Stimulated activated CD4-positive, alpha-beta T cell treated with anti-CD3 and anti-CD28 coated beads, Interleukin-1b, Interleukin-23, amount 100 ng/mL, for 1 hour (primary cell): ENCODE measurements at regions not wholly inside any gene's neighbourhood (a gene's known extent, or its start where the extent isn't known, plus 50 kb on each side); places are given as distances from the start of the nearest gene placed in this dataset.

Experiments
- DNase-seq, 2 donors: peaks; one replicate each; pipeline ENCODE4 v3.0.0-alpha.2; 2020; ENCODE audit warnings: low read depth in 2 of 2

- DNase-seq: no peak
Measured at GRCh38 chr9:91023741-91024140, 222.1 kb downstream of the SYK start.

DNA sequence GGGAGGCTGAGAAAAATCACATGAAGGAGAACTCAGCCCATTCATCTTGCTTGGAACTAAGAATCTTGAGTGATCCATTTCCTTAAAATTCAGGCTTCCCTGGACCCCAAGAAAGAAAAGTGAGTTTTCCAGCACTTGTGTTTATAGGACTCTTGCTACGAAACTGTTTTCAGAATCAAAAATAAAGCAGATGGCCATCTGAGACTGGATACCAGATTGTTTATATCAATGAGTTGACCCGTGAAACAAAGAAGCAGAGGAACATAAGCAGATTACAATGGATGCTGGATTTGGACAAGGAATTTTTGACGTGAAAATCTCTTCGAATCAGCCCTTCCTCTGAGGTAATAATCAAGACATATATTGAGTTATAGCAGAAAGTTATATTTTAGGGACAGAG lies 223.2 kb downstream of the SYK start:
- no peak for DNase-seq

GRCh38 chr9:91025856-91026255 lies 224.2 kb downstream of the SYK start:
- no peak for DNase-seq

DNA sequence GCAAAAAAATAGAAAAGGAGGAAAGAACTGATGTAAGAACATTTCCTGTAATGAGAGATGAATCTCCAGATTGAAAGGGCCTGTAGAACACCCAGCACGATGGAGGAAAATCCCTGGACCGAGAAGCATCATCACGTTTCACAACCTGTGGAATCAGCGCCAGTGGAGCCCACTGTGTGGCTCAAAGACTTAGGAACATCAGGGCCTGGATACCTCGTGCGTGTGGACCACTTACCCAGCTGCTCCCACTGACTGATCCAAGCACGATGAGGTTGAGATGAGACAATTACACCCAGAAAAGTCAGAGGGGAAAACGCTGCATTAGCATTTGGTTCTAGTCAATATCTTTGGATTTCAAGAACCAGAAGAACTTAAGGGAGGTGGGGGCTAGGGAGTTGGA lies 224.6 kb downstream of the SYK start:
- DNase-seq: no peak

DNA sequence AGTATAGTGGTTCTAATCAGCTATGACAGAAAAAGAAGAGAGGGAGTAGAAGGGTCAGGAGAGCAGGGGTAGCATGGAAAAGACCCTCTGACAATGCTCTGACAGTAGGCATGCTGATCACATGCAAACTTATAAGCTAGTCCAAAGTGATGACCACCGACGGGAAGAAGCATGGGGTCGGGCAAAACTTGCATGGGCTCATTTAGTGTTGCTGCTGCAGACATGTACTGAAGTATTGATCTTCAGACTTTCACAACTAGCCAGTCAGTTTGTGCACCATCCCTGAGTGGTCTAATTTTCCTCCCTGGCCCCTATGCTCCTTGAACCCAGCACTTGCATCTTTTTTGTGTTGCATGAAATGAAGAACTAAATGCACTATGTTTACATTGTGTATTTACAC lies 225.4 kb downstream of the SYK start:
- DNase-seq: no peak

GRCh38 chr9:91028166-91028827 lies 226.7 kb downstream of the SYK start:
- no peak for DNase-seq

GRCh38 chr9:91029650-91030361 lies 228.2 kb downstream of the SYK start:
- no peak for DNase-seq

- DNase-seq: no peak
Measured at GRCh38 chr9:91032121-91032531, 230.5 kb downstream of the SYK start.

GRCh38 chr9:91033270-91033669 lies 231.7 kb downstream of the SYK start:
- DNase-seq: no peak

- peak; percentile 16 to 62 for DNase-seq
Measured at GRCh38 chr9:91033797-91034196, 232.2 kb downstream of the SYK start.

DNA sequence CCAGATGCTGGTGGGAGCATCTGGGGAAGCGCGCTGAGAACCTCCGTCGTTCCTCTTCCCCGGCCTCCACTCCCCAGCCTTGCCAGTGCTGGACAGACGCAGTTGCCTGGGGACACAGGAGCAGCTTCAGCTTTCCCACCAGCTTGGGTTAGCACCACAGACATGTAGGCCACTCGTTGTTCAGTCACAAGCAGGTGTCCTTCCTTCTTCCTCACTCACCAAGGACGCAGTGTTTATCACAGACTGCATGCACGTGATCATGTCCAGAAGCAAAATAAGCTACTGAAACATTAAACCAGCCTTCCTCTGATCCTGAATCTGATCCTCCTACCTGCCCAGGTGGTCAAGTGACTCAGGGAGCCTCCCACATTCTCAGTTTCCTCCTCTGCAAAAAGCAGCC lies 232.9 kb downstream of the SYK start:
- no peak for DNase-seq

DNA sequence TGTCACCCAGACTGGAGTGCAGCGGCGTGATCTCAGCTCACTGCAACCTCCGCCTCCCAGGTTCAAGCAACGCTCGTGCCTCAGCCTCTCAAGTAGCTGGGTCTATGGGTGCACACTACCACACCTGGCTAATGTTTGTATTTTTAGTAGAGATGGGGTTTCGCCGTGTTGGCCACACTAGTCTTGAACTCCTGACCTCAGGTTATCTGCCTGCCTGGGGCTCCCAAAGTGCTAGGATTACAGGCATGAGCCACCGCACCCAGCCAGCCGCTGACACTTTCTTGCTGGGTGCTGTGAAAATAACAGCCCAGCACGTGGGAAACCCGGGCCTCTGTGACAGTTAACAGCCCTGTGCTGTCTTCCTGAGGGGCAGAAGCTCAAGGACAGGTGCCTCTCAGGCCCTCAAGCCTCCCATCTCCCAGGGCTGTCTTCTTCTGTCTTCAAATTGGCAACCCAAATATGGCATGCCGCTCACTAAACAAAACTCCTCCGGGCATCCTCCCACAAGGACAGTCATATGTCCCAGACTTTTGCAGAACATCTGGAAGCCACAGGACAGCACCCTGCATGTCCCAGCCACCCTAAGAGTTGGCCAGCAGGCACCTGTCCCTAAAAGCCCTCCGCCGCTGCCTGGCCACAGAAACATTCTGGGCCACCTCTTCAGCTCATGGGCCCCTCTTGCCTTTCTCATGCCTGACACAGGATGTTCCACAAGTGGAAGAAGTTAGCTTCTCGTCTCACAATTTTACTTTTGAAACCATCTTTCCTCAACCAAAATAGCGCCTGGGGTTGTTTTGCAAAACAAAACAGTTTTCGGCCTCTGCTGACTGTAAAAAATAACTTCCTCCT lies 233.6 kb downstream of the SYK start:
- DNase-seq: no peak

DNA sequence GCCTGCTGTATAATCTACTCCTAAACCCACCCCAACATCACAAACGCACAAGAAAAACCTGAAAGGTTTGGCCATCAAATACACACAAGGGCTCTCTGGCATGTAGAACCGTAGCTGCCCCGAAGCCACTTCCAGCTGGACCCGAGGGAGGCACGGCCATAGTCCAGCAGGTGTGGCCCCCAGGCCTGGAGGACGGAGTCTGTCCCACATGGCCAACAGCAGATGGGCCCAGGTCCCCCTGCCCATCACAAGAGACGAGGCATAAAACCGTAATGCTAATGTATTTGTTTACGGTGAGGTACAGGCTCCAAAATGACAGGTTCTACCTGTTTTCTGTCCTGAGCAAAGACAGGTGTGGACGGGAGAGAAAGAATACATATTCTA lies 234.2 kb downstream of the SYK start:
- no peak for DNase-seq

DNA sequence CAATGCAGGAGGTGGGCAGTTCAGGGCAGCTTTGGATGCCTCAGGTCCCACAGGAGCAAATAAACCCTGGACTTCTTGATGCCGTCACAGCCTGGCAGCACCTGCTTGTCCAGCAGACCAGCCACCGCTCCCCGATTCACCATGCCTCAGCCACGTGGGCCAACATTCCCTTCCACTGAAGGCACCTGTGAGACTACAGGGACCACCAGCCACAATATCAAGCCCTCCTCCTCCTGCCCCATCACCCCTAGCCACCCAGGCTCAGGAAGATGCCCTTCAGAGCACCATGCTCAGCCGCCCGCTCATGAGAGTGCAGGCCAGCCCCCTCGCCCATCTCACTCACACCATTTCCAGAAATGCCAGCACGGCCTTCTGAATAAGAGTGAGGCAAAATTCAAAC lies 234.7 kb downstream of the SYK start:
- DNase-seq: no peak

DNA sequence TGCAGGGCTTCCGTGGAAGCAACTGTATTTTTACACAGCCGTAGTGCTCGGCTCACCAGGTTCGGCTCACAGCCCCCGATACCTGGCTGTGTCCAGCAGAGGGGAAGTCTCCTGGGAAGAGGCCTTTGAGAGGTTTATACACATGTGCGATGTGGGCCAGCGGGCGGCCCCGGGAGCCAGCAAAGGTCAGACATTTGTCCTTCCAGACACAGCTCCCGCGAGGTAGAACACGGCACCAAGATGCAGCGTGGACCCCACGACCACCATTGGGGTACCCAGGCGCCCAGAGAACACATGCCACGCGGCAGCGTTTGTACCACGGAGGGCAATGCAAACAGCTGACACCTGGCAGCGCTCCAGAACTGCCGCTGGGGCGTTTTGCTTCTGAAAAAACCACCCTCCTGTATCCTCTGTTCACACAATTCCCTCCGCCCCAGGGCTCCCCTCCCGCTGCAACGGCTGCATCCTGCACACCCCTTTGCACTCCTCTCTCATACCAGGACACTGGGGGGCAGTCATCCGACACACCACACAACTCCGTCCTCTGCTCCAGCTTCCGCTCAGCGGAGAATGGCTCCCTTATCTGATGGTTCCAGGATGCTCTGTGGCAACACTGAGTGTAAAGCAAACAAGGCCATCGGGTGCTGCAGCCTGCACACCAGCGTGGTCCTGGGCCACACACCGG lies 235.3 kb downstream of the SYK start:
- peak; percentile 12 to 27 for DNase-seq

DNA sequence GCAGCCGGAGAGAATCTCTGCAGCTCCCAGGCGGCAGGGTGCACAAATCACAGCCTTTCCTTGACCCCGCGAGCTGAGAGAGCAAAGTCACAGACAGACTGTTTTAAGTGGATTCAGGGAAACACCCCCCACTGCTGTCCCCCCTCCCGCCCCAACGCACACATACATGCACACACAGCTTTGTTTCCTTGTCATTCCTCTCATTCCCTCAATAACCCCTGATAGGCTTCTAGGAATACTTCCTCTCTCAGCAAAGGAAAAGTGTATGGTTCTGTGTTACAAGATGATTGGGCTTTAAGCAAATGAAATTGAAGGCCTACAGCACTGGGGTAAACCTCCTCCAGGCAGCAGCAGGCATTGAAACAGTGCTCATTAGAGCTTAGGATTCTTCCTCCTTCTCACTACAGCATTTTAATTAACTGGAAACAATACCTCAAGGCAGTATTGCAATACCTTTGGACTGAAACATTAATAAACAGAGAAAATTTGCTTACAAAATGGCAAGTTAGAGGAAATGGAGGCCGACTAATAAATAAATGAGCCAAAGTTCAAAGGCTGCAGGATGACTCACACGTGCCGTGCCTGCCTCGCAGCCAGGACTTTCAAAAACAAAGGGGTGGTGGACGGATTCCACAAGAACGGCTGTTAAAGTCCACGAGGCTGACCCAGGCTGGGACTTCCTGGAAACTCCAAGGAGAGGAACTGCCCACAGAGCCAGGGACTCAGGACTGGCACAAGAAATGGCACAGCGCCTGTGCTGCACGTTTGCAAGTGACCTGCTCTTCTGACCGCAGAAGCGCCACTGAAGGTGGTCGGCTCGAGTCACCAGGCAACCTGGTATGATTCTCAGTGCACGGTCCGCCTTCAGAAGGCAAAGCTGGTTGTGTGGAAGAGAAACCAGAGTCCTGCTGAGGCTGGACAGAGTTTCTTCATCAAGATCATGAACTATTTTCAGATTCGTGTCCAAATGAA lies 236.2 kb downstream of the SYK start:
- DNase-seq: no peak

DNA sequence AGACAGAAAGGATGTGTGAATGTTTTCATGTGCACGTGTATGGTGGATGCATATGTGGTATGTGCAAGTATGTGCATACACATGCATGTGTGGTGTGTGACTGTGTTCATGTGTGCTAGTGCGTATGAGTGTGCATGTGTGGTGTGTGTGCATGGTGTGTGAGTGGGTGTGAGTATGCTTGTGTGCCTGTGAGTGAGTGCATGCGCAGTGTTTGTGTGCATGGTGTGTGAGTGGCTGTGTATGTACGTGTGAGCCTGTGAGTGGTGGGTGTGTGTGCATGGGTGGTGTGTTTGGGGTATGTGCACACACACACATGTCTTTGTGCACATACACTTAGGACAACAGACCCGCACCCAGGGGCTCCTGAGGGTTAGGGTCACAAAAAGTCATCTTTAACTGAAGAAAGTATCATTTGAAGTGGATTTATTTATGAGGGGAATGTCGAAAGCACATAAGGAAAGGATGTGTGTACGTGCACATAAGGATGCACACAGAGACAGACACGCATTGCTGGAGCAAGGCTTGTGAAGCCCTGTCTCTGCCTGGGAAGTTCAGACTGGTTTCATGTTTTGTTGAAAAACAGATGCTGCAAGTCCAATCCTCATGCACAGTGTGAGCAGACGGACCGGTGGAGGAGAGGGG lies 237.0 kb downstream of the SYK start:
- DNase-seq: no peak

GRCh38 chr9:91039125-91039834 lies 237.7 kb downstream of the SYK start:
- DNase-seq: no peak

DNA sequence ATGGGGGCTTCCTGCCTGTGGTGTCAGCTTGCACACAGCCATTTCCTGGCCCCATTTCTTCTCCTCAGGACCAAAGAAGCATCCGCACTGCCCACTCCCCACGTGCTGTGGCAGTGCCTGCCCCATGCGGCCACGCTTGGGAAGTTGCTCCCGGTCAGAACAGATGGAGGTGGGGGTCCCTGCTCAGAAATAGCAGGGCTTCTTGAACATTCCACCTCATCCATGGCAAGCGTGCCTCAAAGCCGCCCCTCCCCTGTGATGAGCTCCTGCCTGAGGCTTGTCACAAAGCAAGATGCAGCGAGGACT lies 238.2 kb downstream of the SYK start:
- DNase-seq: no peak
